ENCODE measurements at regions not wholly inside any gene's neighbourhood (a gene's known extent, or its start where the extent isn't known, plus 50 kb on each side); places are given as distances from the start of the nearest gene placed in this dataset.

DNA sequence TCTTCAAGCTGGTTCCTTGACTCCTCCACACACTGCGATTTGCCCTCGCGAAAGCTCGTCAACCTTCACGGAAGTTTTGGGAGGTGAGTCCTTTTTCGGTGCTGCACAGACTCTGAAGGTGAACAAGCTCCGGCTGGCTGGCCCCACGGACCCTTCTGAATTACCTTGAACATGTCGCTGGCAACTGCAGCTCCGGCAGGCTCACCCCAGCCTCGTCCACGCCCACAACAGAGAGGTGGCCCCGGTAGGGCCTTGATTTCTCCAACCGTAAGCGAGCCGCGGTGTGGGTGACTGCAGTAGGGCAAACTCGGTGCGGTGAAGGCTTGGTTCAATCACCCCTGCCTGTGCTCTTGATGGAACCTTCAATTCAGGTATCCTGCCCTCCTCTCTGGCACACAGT lies 1020.7 kb upstream of the GOT2 start:
- H3K9me3 Mint-ChIP-seq: peaks cover 27% of the 10 kb centered on the region
- intact Hi-C loops (cut with micrococcal nuclease): no loop called here
- no peak for DNase-seq (ENCODE audit: low spot score)
- no peaks in the 10 kb centered on the region for H3K4me1 Mint-ChIP-seq (ENCODE audit: low read depth)
- no peak overlapping the region for H3K4me3 Mint-ChIP-seq (ENCODE audit: low read depth)
- H3K27me3 Mint-ChIP-seq (ENCODE audit: low read depth): no peaks in the 10 kb centered on the region
- no peak overlapping the region for H3K27ac Mint-ChIP-seq
- H3K36me3 Mint-ChIP-seq (ENCODE audit: low read depth): no peaks in the 10 kb centered on the region

DNA sequence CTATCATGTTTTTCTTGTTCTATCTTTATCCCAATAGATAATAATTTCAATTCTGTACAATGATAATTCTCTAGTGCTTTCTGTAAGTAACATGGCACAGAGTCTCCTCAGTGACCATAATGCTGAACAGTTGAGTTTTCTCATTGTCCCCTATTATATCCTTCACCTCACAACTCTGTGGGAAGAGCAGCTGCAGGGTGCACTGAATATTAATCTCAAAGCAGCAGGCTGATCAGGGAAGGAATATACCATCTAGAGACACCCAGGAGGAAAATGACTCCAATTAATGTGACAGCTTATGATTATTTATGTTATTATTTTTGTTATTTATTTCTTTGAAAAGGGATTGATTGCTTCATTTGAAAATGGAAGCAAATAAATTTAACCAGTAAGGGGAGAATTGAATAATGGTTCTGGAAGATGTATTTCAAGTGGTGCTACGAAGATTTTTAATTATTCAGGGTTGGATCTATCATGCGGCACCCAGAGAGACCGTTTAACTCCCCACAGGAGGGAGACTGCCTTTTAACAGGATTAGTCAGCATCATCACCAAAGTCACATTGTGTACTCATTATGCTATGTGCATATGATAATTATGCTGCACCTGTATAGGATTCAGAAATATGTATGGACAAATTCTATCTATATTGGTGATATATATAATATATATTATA lies 1015.7 kb upstream of the GOT2 start:
- DNase-seq (ENCODE audit: low spot score): no peak
- H3K9me3 Mint-ChIP-seq: peaks cover 12% of the 10 kb centered on the region
- no peak overlapping the region for H3K27ac Mint-ChIP-seq
- H3K27me3 Mint-ChIP-seq (ENCODE audit: low read depth): no peaks in the 10 kb centered on the region
- intact Hi-C loops (cut with micrococcal nuclease): no loop called here
- H3K4me1 Mint-ChIP-seq (ENCODE audit: low read depth): no peaks in the 10 kb centered on the region
- H3K36me3 Mint-ChIP-seq (ENCODE audit: low read depth): no peaks in the 10 kb centered on the region
- H3K4me3 Mint-ChIP-seq (ENCODE audit: low read depth): no peak overlapping the region

DNA sequence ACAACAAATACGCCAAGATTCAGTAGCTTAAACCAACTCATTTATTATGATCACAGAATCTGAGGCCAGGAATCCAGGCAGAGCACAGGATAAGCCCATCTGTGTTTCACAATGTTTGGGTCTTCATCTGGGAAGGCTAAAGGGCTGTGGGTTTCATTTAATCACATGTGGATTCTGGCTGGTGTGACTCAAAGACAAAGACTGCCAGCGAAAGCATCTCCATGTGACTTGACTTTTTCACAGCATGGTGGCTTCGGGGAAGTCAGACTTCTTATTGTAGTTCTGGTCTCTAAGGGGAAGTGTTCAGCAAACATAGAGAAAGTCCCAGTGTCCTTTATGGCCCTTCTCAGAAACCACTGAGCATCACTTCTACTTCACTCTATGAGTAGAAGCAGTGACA lies 1014.4 kb upstream of the GOT2 start:
- H3K27ac Mint-ChIP-seq: no peak overlapping the region
- no peaks in the 10 kb centered on the region for H3K27me3 Mint-ChIP-seq (ENCODE audit: low read depth)
- no peak overlapping the region for H3K4me3 Mint-ChIP-seq (ENCODE audit: low read depth)
- H3K9me3 Mint-ChIP-seq: peaks cover 16% of the 10 kb centered on the region
- H3K36me3 Mint-ChIP-seq (ENCODE audit: low read depth): no peaks in the 10 kb centered on the region
- no peaks in the 10 kb centered on the region for H3K4me1 Mint-ChIP-seq (ENCODE audit: low read depth)
- intact Hi-C loops (cut with micrococcal nuclease): no loop called here
- DNase-seq (ENCODE audit: low spot score): no peak

DNA sequence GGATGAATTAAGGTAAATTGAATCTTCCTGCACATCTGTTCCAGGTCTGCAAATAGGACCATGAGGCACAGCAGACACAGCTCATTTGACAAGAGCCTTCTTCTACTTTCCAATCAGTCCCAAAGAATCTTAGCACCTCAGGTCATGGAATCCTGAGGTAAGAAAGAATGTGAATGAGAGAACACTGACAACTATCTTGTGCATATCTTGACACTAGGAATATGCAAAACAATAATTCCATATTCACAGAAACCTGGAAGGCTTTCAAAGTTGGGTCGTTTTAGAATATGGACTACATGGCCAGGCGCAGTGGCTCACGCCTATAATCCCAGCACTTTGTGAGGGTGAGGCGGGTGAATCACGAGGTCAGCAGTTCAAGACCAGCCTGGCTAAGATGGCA lies 1009.4 kb upstream of the GOT2 start:
- H3K27ac Mint-ChIP-seq: no peak overlapping the region
- DNase-seq (ENCODE audit: low spot score): no peak
- intact Hi-C loops (cut with micrococcal nuclease): no loop called here
- H3K4me1 Mint-ChIP-seq (ENCODE audit: low read depth): no peaks in the 10 kb centered on the region
- H3K9me3 Mint-ChIP-seq: peaks cover 22% of the 10 kb centered on the region
- H3K36me3 Mint-ChIP-seq (ENCODE audit: low read depth): no peaks in the 10 kb centered on the region
- H3K27me3 Mint-ChIP-seq (ENCODE audit: low read depth): no peaks in the 10 kb centered on the region
- H3K4me3 Mint-ChIP-seq (ENCODE audit: low read depth): no peak overlapping the region

DNA sequence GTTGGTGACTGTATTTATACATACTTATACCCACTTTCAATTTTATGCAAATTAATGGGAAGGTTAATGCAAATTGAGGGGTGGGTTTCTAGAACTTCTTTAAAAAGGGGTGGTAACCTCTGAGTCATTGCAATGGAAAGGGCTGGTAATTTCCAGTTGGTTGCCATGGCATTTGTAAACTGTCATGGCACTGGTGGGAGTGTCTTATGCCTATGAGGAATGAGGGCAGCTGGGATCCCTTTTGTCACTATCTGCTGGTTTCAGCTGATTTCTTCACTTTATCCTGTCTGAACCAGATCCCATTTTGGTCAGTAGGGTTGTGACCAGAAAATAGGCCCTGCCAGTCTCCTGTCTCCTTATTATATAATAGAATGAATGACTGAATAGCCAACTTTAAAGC lies 1006.7 kb upstream of the GOT2 start:
- no peaks in the 10 kb centered on the region for H3K4me1 Mint-ChIP-seq (ENCODE audit: low read depth)
- H3K27ac Mint-ChIP-seq: no peak overlapping the region
- H3K4me3 Mint-ChIP-seq (ENCODE audit: low read depth): no peak overlapping the region
- intact Hi-C loops (cut with micrococcal nuclease): no loop called here
- no peaks in the 10 kb centered on the region for H3K36me3 Mint-ChIP-seq (ENCODE audit: low read depth)
- peaks cover 27% of the 10 kb centered on the region for H3K9me3 Mint-ChIP-seq
- no peaks in the 10 kb centered on the region for H3K27me3 Mint-ChIP-seq (ENCODE audit: low read depth)
- DNase-seq (ENCODE audit: low spot score): no peak

DNA sequence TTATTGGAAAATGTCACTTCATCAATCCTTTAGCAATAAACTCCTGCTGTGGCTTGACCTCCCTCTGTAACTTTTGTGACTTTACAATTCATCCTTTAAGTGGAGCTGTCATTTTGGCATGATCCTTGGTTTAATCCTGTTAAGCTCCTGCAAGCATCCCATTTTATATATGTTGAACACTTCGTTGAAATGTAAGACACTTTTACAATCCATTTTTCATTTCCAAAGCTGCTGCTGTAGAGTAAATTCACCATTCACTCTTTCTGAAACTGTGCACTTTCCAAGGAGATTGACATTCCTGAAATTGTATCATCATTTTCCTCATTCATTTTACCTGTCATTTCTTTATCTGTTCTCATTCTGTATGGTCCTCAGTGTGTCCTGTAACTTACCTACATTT lies 1003.2 kb upstream of the GOT2 start:
- DNase-seq (ENCODE audit: low spot score): no peak
- no peak overlapping the region for H3K27ac Mint-ChIP-seq
- no peaks in the 10 kb centered on the region for H3K36me3 Mint-ChIP-seq (ENCODE audit: low read depth)
- intact Hi-C loops (cut with micrococcal nuclease): no loop called here
- no peak overlapping the region for H3K4me3 Mint-ChIP-seq (ENCODE audit: low read depth)
- peaks cover 13% of the 10 kb centered on the region for H3K9me3 Mint-ChIP-seq
- H3K4me1 Mint-ChIP-seq (ENCODE audit: low read depth): no peaks in the 10 kb centered on the region
- no peaks in the 10 kb centered on the region for H3K27me3 Mint-ChIP-seq (ENCODE audit: low read depth)

DNA sequence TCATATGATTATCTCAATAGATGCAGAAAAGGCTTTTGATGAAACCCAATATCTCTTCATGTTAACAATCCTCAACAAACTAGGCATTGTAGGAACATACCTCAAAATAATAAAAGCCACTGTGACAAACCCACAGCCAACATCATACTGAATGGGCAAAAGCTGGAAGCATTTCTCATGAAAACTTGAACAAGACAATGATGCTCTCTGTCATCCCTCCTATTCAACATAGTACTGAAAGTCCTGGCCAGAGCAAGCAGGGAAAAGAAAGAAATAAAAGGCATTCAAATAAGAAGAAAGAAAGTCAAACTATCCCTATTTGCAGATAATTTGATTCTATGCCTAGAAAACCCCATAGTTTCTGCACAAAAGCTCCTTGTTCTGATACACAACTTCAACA lies 999.2 kb upstream of the GOT2 start:
- Mint-ChIP-seq H3K9me3 (peaks cover 10% of the 10 kb centered on the region), H3K36me3 (ENCODE audit: low read depth) (no peaks in the 10 kb centered on the region), H3K27me3 (ENCODE audit: low read depth) (no peaks in the 10 kb centered on the region), H3K4me3 (ENCODE audit: low read depth) (no peak overlapping the region), H3K27ac (no peak overlapping the region), H3K4me1 (ENCODE audit: low read depth) (no peaks in the 10 kb centered on the region)
- DNase-seq (ENCODE audit: low spot score): no peak
- intact Hi-C loops (cut with micrococcal nuclease): no loop called here

DNA sequence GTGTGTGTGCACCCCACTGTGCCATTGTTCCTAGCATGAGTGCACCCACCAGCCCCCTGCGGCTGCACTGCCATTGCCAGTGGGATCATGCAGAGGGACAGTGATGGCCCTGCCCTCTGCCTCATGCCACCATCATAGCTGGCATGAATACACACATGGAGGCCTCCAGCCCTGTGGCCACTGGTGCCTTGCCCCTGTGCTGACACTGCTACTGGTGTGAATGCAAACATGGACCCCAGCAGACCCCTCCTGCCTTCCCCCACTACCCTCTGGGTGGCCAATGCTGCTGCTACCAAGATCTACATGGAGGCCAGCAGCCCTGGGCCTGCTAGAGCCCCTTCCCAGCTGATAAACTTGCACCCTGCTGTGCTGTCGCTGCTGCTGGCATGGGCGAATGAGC lies 995.5 kb upstream of the GOT2 start:
- intact Hi-C loops (cut with micrococcal nuclease): no loop called here
- peaks cover 17% of the 10 kb centered on the region for H3K9me3 Mint-ChIP-seq
- H3K27ac Mint-ChIP-seq: no peak overlapping the region
- H3K4me1 Mint-ChIP-seq (ENCODE audit: low read depth): no peaks in the 10 kb centered on the region
- no peak overlapping the region for H3K4me3 Mint-ChIP-seq (ENCODE audit: low read depth)
- no peak for DNase-seq (ENCODE audit: low spot score)
- H3K27me3 Mint-ChIP-seq (ENCODE audit: low read depth): no peaks in the 10 kb centered on the region
- H3K36me3 Mint-ChIP-seq (ENCODE audit: low read depth): no peaks in the 10 kb centered on the region

DNA sequence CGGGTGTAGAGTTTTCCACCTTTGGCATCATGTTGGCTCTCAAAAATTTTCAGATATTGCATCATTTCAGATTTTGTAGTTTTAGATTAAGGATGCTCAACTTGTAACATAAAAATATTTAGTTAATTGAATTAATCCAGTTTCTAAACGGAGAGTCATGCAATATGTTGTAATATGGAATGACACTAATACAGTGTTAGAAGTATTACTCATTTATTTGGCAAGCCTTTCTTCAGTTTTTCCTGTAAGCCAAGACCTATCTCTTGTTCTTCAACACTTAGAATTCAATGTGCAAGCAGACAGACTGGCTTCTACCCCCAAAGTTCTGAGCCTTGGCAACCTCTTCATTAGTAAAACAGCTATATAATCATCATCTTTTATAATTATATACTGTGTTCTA lies 985.0 kb upstream of the GOT2 start:
- H3K27ac Mint-ChIP-seq: no peak overlapping the region
- no peaks in the 10 kb centered on the region for H3K27me3 Mint-ChIP-seq (ENCODE audit: low read depth)
- H3K4me3 Mint-ChIP-seq (ENCODE audit: low read depth): no peak overlapping the region
- no peaks in the 10 kb centered on the region for H3K36me3 Mint-ChIP-seq (ENCODE audit: low read depth)
- intact Hi-C loops (cut with micrococcal nuclease): no loop called here
- DNase-seq (ENCODE audit: low spot score): no peak
- H3K9me3 Mint-ChIP-seq: no peaks in the 10 kb centered on the region
- no peaks in the 10 kb centered on the region for H3K4me1 Mint-ChIP-seq (ENCODE audit: low read depth)

DNA sequence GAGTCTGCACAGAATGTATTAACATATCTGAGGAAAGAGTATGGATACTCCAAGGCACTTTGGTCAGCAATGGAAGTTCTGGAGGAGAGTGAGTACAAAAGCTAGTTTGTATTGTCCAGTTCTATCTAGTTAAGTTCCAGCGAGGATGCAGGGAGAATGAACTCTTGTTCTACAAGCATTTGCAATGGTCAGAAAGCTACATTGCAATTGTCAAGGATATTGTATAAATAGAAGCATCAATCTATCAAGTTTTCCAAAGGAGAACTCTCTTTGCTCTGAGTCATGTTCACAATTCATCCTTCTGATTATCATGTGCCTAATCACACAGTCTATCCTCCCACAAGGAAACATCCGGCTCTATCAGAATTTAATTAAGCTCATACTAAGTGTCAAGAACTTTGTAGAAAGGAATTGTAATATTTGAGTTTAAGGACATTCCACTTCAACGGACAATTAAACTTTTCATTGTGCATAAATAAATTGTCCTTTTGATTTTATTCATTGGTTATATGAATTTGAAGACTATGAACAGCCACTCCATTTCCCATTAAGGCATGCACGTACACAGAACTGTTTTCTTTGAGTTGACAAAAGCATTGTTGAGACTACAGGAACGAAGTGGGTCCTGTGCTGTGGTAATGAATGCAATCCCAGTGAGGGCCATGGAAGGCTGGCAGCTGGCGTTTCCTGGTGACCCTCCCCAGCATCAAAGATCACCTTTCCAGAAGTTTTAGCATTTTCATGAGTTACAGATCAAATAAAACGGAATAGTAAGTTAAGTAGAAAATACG lies 973.5 kb upstream of the GOT2 start:
- Mint-ChIP-seq H3K27ac (no peak overlapping the region), H3K9me3 (peaks cover 16% of the 10 kb centered on the region), H3K27me3 (ENCODE audit: low read depth) (no peaks in the 10 kb centered on the region)

DNA sequence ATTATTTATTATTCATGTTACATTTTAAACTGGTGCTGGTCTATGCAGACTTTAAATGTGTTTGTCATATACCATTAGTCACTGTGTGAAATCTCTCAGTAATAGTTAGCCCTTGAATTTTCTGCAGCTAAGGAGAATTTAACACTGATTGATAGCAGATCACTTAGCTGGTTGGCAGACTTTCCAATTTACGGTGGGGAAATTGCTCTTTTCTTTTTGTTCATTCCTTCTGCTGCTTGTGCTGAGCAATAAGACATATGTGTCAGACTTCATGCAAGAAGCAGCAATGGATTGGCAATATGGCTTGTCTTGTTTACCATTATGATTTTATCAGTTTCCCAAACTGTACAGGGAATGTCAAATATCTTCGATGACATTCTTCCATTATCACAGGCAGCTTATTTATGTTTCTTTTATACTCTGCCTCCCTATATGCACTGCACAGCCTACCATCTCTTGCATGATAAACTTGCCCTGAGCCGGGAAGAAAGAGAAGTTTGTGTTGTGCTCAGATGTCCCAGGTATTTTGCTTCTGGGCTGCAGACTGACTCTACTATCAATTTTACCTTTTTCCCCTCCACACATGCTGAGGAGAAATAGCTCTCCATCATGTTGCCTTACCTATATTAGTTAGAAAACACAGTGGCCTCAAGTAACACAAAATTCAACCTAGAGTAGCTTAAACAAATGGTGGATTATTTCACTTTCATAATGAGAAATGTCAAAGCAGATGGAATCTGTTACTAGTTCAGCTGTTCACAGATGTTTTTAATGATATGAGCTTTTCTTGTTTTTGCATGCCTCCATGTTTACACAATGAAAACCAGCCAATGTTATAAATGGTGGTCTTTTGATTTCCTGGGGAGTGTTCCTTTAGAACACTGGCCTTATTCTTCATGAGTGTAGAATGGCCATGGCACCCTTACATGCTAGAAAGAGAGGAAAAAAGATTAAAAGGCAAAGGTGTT lies 968.1 kb upstream of the GOT2 start:
- H3K4me3 Mint-ChIP-seq (ENCODE audit: low read depth): no peak overlapping the region
- no peaks in the 10 kb centered on the region for H3K27me3 Mint-ChIP-seq (ENCODE audit: low read depth)
- no peaks in the 10 kb centered on the region for H3K36me3 Mint-ChIP-seq (ENCODE audit: low read depth)
- intact Hi-C loops (cut with micrococcal nuclease): no loop called here
- H3K9me3 Mint-ChIP-seq: peaks cover 13% of the 10 kb centered on the region
- H3K4me1 Mint-ChIP-seq (ENCODE audit: low read depth): no peaks in the 10 kb centered on the region
- H3K27ac Mint-ChIP-seq: no peak overlapping the region
- DNase-seq (ENCODE audit: low spot score): no peak

More for the DNA sequence above, 973.5 kb upstream of the GOT2 start:
- DNase-seq (ENCODE audit: low spot score): no peak
- no peaks in the 10 kb centered on the region for H3K36me3 Mint-ChIP-seq (ENCODE audit: low read depth)
- H3K4me3 Mint-ChIP-seq (ENCODE audit: low read depth): no peak overlapping the region
- intact Hi-C loops (cut with micrococcal nuclease): no loop called here
- H3K4me1 Mint-ChIP-seq (ENCODE audit: low read depth): no peaks in the 10 kb centered on the region

DNA sequence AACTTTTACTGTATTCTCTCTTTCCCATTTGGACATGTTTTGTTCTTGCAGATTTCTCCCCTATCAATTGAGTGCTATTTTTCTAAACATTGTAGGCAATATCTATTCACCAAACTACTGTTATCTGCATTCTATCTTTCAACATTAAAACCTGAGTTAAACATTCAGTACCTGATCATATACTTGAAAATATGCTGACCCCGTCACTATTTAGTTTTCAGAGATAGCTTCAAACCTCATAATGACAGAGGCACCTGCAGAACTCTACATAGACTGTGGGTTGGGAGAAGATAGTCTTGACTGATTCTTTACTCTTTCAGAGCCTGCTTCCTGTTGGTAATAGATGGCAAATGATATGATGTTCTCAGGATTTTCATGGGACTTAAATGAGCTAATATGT lies 965.7 kb upstream of the GOT2 start:
- no peaks in the 10 kb centered on the region for H3K4me1 Mint-ChIP-seq (ENCODE audit: low read depth)
- no peak for DNase-seq (ENCODE audit: low spot score)
- H3K27me3 Mint-ChIP-seq (ENCODE audit: low read depth): no peaks in the 10 kb centered on the region
- H3K4me3 Mint-ChIP-seq (ENCODE audit: low read depth): no peak overlapping the region
- H3K9me3 Mint-ChIP-seq: peaks cover 16% of the 10 kb centered on the region
- no peaks in the 10 kb centered on the region for H3K36me3 Mint-ChIP-seq (ENCODE audit: low read depth)
- intact Hi-C loops (cut with micrococcal nuclease): no loop called here
- H3K27ac Mint-ChIP-seq: no peak overlapping the region
